ENCODE measurements at regions not wholly inside any gene's neighbourhood (a gene's known extent, or its start where the extent isn't known, plus 50 kb on each side); places are given as distances from the start of the nearest gene placed in this dataset.

DNA sequence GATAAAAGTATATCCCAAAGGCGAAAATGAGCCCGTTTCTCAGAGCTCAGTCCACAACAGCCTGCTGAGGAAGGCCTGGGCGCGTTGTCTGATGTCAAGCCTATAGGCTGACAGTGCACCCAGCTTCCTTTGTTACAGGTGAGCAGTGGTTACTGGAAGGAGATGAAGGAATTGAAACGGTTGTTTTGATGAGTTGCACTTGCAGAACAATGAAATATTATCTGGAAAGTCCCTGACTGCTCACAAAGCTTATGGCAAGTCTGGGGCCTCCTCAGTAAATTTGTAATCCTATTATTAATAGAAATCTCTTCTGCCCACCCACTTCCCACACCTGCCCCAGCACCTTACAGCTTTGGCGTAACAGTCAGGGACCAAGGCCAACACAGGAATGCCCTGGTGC lies 77.8 kb downstream of the C11orf91 start (continued):
- TF ChIP-seq KAT7 (CRISPR knock-in tag; IDR thresholded peaks at IDR 0.05; ENCODE audit: borderline replicate concordance): no peak
- TF ChIP-seq, protein P1, sequence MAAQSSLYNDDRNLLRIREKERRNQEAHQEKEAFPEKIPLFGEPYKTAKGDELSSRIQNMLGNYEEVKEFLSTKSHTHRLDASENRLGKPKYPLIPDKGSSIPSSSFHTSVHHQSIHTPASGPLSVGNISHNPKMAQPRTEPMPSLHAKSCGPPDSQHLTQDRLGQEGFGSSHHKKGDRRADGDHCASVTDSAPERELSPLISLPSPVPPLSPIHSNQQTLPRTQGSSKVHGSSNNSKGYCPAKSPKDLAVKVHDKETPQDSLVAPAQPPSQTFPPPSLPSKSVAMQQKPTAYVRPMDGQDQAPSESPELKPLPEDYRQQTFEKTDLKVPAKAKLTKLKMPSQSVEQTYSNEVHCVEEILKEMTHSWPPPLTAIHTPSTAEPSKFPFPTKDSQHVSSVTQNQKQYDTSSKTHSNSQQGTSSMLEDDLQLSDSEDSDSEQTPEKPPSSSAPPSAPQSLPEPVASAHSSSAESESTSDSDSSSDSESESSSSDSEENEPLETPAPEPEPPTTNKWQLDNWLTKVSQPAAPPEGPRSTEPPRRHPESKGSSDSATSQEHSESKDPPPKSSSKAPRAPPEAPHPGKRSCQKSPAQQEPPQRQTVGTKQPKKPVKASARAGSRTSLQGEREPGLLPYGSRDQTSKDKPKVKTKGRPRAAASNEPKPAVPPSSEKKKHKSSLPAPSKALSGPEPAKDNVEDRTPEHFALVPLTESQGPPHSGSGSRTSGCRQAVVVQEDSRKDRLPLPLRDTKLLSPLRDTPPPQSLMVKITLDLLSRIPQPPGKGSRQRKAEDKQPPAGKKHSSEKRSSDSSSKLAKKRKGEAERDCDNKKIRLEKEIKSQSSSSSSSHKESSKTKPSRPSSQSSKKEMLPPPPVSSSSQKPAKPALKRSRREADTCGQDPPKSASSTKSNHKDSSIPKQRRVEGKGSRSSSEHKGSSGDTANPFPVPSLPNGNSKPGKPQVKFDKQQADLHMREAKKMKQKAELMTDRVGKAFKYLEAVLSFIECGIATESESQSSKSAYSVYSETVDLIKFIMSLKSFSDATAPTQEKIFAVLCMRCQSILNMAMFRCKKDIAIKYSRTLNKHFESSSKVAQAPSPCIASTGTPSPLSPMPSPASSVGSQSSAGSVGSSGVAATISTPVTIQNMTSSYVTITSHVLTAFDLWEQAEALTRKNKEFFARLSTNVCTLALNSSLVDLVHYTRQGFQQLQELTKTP (IDR thresholded peaks at IDR 0.05; ENCODE audit: low read depth in 1 of 2, partially characterized antibody in 2 of 2): no peak

DNA sequence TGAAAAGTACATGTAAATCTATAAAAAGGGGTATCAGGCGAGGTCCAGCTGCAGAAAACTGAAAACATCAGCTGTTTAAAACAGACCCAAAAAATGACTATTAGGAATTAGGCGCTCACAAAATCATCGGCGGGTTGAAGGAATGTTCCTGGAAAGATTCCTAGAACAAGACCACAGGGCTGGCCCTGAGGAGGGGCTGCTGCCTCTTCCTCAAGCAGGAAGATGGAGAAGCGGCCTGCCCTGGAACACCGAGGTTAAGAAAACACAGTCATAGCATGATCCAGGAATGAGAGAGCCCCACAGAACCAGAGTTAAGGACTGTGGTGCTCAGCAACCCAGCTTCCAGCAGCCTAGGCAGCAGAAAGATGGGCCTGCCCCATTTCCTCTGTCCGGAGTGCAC lies 78.4 kb downstream of the C11orf91 start:
- no peak for FAIRE-seq
- TF ChIP-seq ZNF76 (CRISPR knock-in tag; IDR thresholded peaks at IDR 0.05; ENCODE audit: borderline replicate concordance) (no peak), GABPB2 (CRISPR knock-in tag; conservative IDR thresholded peaks at IDR 0.05) (no peak), RBFOX2 (IDR thresholded peaks at IDR 0.05; ENCODE audit: low read depth, low read length) (no peak), CAMTA2 (CRISPR knock-in tag; conservative IDR thresholded peaks at IDR 0.05) (no peak), TCF7 (IDR thresholded peaks at IDR 0.05; ENCODE audit: borderline replicate concordance) (no peak), RBM39 (optimal IDR thresholded peaks at IDR 0.05; ENCODE audit: low read depth, low read length) (no peak), BRD4 (IDR thresholded peaks at IDR 0.05) (no peak), MCM3 (IDR thresholded peaks at IDR 0.05) (no peak), CC2D1A (IDR thresholded peaks at IDR 0.05) (no peak), RBM14 (IDR thresholded peaks at IDR 0.05; ENCODE audit: borderline replicate concordance, insufficient read depth, low read depth, low read length) (no peak)
- TF ChIP-seq, protein P2, sequence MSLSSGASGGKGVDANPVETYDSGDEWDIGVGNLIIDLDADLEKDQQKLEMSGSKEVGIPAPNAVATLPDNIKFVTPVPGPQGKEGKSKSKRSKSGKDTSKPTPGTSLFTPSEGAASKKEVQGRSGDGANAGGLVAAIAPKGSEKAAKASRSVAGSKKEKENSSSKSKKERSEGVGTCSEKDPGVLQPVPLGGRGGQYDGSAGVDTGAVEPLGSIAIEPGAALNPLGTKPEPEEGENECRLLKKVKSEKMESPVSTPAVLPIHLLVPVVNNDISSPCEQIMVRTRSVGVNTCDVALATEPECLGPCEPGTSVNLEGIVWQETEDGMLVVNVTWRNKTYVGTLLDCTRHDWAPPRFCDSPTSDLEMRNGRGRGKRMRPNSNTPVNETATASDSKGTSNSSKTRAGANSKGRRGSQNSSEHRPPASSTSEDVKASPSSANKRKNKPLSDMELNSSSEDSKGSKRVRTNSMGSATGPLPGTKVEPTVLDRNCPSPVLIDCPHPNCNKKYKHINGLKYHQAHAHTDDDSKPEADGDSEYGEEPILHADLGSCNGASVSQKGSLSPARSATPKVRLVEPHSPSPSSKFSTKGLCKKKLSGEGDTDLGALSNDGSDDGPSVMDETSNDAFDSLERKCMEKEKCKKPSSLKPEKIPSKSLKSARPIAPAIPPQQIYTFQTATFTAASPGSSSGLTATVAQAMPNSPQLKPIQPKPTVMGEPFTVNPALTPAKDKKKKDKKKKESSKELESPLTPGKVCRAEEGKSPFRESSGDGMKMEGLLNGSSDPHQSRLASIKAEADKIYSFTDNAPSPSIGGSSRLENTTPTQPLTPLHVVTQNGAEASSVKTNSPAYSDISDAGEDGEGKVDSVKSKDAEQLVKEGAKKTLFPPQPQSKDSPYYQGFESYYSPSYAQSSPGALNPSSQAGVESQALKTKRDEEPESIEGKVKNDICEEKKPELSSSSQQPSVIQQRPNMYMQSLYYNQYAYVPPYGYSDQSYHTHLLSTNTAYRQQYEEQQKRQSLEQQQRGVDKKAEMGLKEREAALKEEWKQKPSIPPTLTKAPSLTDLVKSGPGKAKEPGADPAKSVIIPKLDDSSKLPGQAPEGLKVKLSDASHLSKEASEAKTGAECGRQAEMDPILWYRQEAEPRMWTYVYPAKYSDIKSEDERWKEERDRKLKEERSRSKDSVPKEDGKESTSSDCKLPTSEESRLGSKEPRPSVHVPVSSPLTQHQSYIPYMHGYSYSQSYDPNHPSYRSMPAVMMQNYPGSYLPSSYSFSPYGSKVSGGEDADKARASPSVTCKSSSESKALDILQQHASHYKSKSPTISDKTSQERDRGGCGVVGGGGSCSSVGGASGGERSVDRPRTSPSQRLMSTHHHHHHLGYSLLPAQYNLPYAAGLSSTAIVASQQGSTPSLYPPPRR (CRISPR knock-in tag; IDR thresholded peaks at IDR 0.05; ENCODE audit: borderline replicate concordance): no peak

More for the DNA sequence above, 78.4 kb downstream of the C11orf91 start:
- CTCF ChIA-PET (ENCODE audit: low intra/inter-chr PET ratio): no interaction called here
- BruUV-seq (replicated peaks): no TSS peak
- H3K9ac ChIP-seq (ENCODE audit: insufficient read depth in 1 of 2, low read depth in 2 of 2, low read length in 2 of 2): no peak overlapping the region
- no peaks in the 10 kb centered on the region for H3K9me3 ChIP-seq (replicated peaks; ENCODE audit: control insufficient read depth, insufficient read depth, low read depth, low read length)
- in situ Hi-C loops (cut with MboI): no loop called here
- H2AFZ ChIP-seq (ENCODE audit: low read depth, low read length): no peak overlapping the region
- DNase-seq (ENCODE audit: extremely low read depth in 1 of 4, low spot score in 3 of 4): no peak
- ATAC-seq: no peak
- no peak overlapping the region for H3K27ac ChIP-seq (ENCODE audit: extremely low read depth, low read depth, low read length)
- H4K20me1 ChIP-seq (replicated peaks; ENCODE audit: control insufficient read depth, insufficient read depth, low read length): no peaks in the 10 kb centered on the region; the same call in 1 of the 2 replicates
- no peaks in the 10 kb centered on the region for H3K36me3 ChIP-seq (ENCODE audit: control insufficient read depth, insufficient read depth, low read length)
- H3K4me3 ChIP-seq: no peak overlapping the region
- H3K9me1 ChIP-seq (ENCODE audit: control insufficient read depth, insufficient read depth, low read length): no peaks in the 10 kb centered on the region
- no peaks in the 10 kb centered on the region for H3K79me2 ChIP-seq (ENCODE audit: control insufficient read depth, insufficient read depth, low read length)
- intact Hi-C loops (cut with micrococcal nuclease): no loop called here
- peaks cover 9 to 11% of the 10 kb centered on the region in 2 experiments; a peak in 3 of 5 replicates for H3K27me3 ChIP-seq (ENCODE audit: control insufficient read depth in 2 of 2, insufficient read depth in 2 of 2, low read length in 2 of 2)
- 1% methylated on average over 6 of the region's 7 CpGs for WGBS (ENCODE audit: insufficient coverage, low coverage, missing lambda C conversion rate)
- H3K4me2 ChIP-seq (ENCODE audit: insufficient read depth, low read length): no peak overlapping the region
- POLR2A ChIA-PET: interaction anchor here (0.5 kb wide), 1 partner anchor 38 kb away, joined by 3 read pairs; no protein-coding TSS in a partner anchor
- H3K4me1 ChIP-seq (replicated peaks in 1 of 2; ENCODE audit: control insufficient read depth in 2 of 2, insufficient read depth in 2 of 2, low read length in 2 of 2): no peaks in the 10 kb centered on the region

All from K562 (cell line).